Smooth muscle cell (in vitro differentiated cells): ENCODE measurements at regions not wholly inside any gene's neighbourhood (a gene's known extent, or its start where the extent isn't known, plus 50 kb on each side); places are given as distances from the start of the nearest gene placed in this dataset.
"Not testable (repeated sequence)": the region's sequence is repeated elsewhere in the genome, so short reads cannot be mapped to it uniquely, and the experiment has no call there.

Source experiments
- DNase-seq: peaks from one replicate; lab custom pipeline; 2025; ENCODE audit not compliant: unreplicated experiment; lab: John Stamatoyannopoulos, UW
- H2AFZ ChIP-seq: fragments of 200-600 bp; sonication (generic); 2 replicates; pipeline ENCODE4 v1.6.0; 2016; ENCODE audit warnings: antibody characterized with exemption, low read depth, mild to moderate bottlenecking
- H3F3A ChIP-seq: fragments of 200-600 bp; sonication (generic); 2 replicates; pipeline ENCODE4 v1.6.0; 2017; ENCODE audit warnings: antibody characterized with exemption, low read depth
- H3K27ac ChIP-seq: fragments of 200-600 bp; sonication (generic); 2 replicates; pipeline ENCODE4 v1.5.1; 2016; ENCODE audit warnings: low read depth, mild to moderate bottlenecking
- H3K27me3 ChIP-seq: fragments of 200-600 bp; sonication (generic); 2 replicates; pipeline ENCODE4 v1.6.1; 2016; ENCODE audit warnings: low read depth, mild to moderate bottlenecking
- H3K36me3 ChIP-seq: fragments of 200-600 bp; sonication (generic); 2 replicates; pipeline ENCODE4 v1.5.1; 2016; ENCODE audit warnings: low read depth
- H3K4me1 ChIP-seq: fragments of 200-600 bp; sonication (generic); 2 replicates; pipeline ENCODE4 v1.5.1; 2016; ENCODE audit warnings: low read depth
- H3K4me2 ChIP-seq: fragments of 200-600 bp; sonication (generic); 2 replicates; pipeline ENCODE4 v1.6.0; 2016; ENCODE audit warnings: mild to moderate bottlenecking
- H3K4me3 ChIP-seq: fragments of 200-600 bp; sonication (generic); 2 replicates; pipeline ENCODE4 v1.5.1; 2016; ENCODE audit warnings: mild to moderate bottlenecking
- H3K79me2 ChIP-seq: fragments of 200-600 bp; sonication (generic); 2 replicates; pipeline ENCODE4 v1.6.0; 2016; ENCODE audit warnings: low read depth, mild to moderate bottlenecking
- H3K9ac ChIP-seq: fragments of 200-600 bp; sonication (generic); 2 replicates; pipeline ENCODE4 v1.6.0; 2016; ENCODE audit warnings: low read depth
- H3K9me3 ChIP-seq: fragments of 200-600 bp; sonication (generic); replicated peaks from 2 replicates; pipeline ENCODE4 v1.5.1; 2016; ENCODE audit warnings: low read depth
- H4K20me1 ChIP-seq: fragments of 200-600 bp; sonication (generic); 2 replicates; pipeline ENCODE4 v1.6.0; 2016; ENCODE audit warnings: low read depth
- WGBS: methylation state at CpG from one replicate; pipeline ENCODE4 v1.1.7; 2016; ENCODE audit warnings: low lambda C conversion rate; 5-methylcytosine and 5-hydroxymethylcytosine counted together
- TF ChIP-seq, protein P1 (sequence below): fragments of 200-600 bp; sonication (generic); IDR thresholded peaks from 2 replicates; pipeline ENCODE4 v1.5.1; 2017; ENCODE audit warnings: borderline replicate concordance, mild to moderate bottlenecking, antibody characterized with exemption; ENCODE audit not compliant: insufficient read depth, poor library complexity, severe bottlenecking

- Histone ChIP-seq H3K79me2 (no peaks in the 10 kb centered on the region), H3K9ac (no peak overlapping the region), H3K36me3 (no peaks in the 10 kb centered on the region), H3K27me3 (peaks cover 6% of the 10 kb centered on the region), H3F3A (no peaks in the 10 kb centered on the region), H3K4me3 (no peak overlapping the region), H4K20me1 (peaks cover 42% of the 10 kb centered on the region), H3K4me2 (no peak overlapping the region), H3K27ac (no peak overlapping the region), H3K9me3 (no peaks in the 10 kb centered on the region), H2AFZ (no peak overlapping the region), H3K4me1 (no peaks in the 10 kb centered on the region)
- WGBS, result 94% methylated on average over 36 of the region's 55 CpGs
- TF ChIP-seq, protein P1, sequence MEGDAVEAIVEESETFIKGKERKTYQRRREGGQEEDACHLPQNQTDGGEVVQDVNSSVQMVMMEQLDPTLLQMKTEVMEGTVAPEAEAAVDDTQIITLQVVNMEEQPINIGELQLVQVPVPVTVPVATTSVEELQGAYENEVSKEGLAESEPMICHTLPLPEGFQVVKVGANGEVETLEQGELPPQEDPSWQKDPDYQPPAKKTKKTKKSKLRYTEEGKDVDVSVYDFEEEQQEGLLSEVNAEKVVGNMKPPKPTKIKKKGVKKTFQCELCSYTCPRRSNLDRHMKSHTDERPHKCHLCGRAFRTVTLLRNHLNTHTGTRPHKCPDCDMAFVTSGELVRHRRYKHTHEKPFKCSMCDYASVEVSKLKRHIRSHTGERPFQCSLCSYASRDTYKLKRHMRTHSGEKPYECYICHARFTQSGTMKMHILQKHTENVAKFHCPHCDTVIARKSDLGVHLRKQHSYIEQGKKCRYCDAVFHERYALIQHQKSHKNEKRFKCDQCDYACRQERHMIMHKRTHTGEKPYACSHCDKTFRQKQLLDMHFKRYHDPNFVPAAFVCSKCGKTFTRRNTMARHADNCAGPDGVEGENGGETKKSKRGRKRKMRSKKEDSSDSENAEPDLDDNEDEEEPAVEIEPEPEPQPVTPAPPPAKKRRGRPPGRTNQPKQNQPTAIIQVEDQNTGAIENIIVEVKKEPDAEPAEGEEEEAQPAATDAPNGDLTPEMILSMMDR, result no peak
- DNase-seq, result no peak
These were observed 1204.7 kb downstream of the BRD1 start for GRCh38 chr22:48622891-48623545.

DNA sequence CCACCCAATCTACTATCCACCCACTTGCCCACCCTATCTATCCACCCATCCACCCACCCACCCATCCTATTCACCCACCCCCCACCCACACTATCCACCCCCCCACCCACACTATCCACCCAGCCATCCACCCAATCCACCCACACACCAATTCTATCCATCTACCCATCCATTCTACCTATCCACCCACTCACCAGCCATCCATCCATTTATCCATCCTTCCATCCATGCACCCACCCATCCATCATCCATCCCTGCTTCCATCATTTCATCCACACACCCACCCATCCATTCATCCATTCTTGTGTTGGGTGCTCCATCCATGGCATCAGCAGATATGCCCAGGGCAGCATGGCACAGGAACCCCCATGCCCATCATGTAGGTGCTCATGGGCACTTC lies 1206.6 kb downstream of the BRD1 start:
- Histone ChIP-seq H3K79me2 (no peaks in the 10 kb centered on the region), H3K4me1 (no peaks in the 10 kb centered on the region), H3K4me2 (no peak overlapping the region), H3K36me3 (no peaks in the 10 kb centered on the region), H4K20me1 (peaks cover 23% of the 10 kb centered on the region), H3K4me3 (no peak overlapping the region), H3F3A (no peaks in the 10 kb centered on the region), H3K27ac (no peak overlapping the region), H3K9ac (no peak overlapping the region), H3K27me3 (peaks cover 5% of the 10 kb centered on the region), H3K9me3 (no peaks in the 10 kb centered on the region), H2AFZ (no peak overlapping the region)
- TF ChIP-seq, protein P1, result no peak
- DNase-seq, result no peak

GRCh38 chr22:48620460-48620859 lies 1207.2 kb downstream of the BRD1 start:
- H4K20me1 ChIP-seq, result peaks cover 18% of the 10 kb centered on the region
- H3K4me1 ChIP-seq, H3K9me3 ChIP-seq, H3K4me2 ChIP-seq, H3K79me2 ChIP-seq, DNase-seq, H3K36me3 ChIP-seq, H2AFZ ChIP-seq, H3F3A ChIP-seq, H3K4me3 ChIP-seq, H3K27ac ChIP-seq, H3K9ac ChIP-seq, H3K27me3 ChIP-seq: not testable (repeated sequence)
- WGBS, result 80% methylated on average over 1 of the region's 2 CpGs

GRCh38 chr22:48619721-48620120 lies 1208.0 kb downstream of the BRD1 start:
- H3K27me3 ChIP-seq, result no peaks in the 10 kb centered on the region
- no peak overlapping the region for H2AFZ ChIP-seq
- DNase-seq, result no peak
- no peak overlapping the region for H3K4me3 ChIP-seq
- peaks cover 13% of the 10 kb centered on the region for H4K20me1 ChIP-seq
- no peak overlapping the region for H3K9ac ChIP-seq
- no peaks in the 10 kb centered on the region for H3K9me3 ChIP-seq
- no peaks in the 10 kb centered on the region for H3K4me1 ChIP-seq
- no peak overlapping the region for H3K27ac ChIP-seq
- no peaks in the 10 kb centered on the region for H3F3A ChIP-seq
- H3K4me2 ChIP-seq, result no peak overlapping the region
- TF ChIP-seq, protein P1, result no peak
- 84% methylated on average over 20 of the region's 20 CpGs for WGBS
- no peaks in the 10 kb centered on the region for H3K79me2 ChIP-seq
- no peaks in the 10 kb centered on the region for H3K36me3 ChIP-seq
